ENCODE measurements at regions not wholly inside any gene's neighbourhood (a gene's known extent, or its start where the extent isn't known, plus 50 kb on each side); places are given as distances from the start of the nearest gene placed in this dataset.

DNA sequence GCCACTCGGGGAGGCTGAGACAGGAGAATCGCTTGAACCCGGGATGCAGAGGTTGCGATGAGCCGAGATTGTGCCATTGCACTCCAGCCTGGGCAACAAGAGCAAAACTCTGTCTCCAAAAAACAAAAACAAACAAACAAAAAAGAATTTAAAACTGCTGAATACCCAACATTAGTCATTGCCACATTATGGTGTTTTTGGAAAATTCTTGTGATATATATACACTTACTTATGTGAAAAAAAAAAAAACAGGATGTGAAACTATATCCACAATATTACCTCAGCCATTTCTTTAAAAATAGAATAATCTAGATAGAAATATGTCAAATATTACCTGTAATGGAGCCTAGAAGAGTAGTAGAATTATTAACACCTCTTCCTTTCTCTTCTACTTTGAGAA, 288.3 kb upstream of the FN1 start:
- no peak for TF ChIP-seq FOXA2 (IDR thresholded peaks at IDR 0.05)
- TF ChIP-seq, protein P1, sequence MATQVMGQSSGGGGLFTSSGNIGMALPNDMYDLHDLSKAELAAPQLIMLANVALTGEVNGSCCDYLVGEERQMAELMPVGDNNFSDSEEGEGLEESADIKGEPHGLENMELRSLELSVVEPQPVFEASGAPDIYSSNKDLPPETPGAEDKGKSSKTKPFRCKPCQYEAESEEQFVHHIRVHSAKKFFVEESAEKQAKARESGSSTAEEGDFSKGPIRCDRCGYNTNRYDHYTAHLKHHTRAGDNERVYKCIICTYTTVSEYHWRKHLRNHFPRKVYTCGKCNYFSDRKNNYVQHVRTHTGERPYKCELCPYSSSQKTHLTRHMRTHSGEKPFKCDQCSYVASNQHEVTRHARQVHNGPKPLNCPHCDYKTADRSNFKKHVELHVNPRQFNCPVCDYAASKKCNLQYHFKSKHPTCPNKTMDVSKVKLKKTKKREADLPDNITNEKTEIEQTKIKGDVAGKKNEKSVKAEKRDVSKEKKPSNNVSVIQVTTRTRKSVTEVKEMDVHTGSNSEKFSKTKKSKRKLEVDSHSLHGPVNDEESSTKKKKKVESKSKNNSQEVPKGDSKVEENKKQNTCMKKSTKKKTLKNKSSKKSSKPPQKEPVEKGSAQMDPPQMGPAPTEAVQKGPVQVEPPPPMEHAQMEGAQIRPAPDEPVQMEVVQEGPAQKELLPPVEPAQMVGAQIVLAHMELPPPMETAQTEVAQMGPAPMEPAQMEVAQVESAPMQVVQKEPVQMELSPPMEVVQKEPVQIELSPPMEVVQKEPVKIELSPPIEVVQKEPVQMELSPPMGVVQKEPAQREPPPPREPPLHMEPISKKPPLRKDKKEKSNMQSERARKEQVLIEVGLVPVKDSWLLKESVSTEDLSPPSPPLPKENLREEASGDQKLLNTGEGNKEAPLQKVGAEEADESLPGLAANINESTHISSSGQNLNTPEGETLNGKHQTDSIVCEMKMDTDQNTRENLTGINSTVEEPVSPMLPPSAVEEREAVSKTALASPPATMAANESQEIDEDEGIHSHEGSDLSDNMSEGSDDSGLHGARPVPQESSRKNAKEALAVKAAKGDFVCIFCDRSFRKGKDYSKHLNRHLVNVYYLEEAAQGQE (IDR thresholded peaks at IDR 0.05), result no peak
- TF ChIP-seq HNF4A (conservative IDR thresholded peaks at IDR 0.05), result no peak
- TF ChIP-seq, protein P2, sequence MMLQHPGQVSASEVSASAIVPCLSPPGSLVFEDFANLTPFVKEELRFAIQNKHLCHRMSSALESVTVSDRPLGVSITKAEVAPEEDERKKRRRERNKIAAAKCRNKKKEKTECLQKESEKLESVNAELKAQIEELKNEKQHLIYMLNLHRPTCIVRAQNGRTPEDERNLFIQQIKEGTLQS (IDR thresholded peaks at IDR 0.05), result no peak
- TF ChIP-seq SP1 (IDR thresholded peaks at IDR 0.05), result no peak
- TF ChIP-seq NR2F2 (IDR thresholded peaks at IDR 0.05), result no peak
- no peak for TF ChIP-seq YY1 (IDR thresholded peaks at IDR 0.05)
- TF ChIP-seq, protein P3, sequence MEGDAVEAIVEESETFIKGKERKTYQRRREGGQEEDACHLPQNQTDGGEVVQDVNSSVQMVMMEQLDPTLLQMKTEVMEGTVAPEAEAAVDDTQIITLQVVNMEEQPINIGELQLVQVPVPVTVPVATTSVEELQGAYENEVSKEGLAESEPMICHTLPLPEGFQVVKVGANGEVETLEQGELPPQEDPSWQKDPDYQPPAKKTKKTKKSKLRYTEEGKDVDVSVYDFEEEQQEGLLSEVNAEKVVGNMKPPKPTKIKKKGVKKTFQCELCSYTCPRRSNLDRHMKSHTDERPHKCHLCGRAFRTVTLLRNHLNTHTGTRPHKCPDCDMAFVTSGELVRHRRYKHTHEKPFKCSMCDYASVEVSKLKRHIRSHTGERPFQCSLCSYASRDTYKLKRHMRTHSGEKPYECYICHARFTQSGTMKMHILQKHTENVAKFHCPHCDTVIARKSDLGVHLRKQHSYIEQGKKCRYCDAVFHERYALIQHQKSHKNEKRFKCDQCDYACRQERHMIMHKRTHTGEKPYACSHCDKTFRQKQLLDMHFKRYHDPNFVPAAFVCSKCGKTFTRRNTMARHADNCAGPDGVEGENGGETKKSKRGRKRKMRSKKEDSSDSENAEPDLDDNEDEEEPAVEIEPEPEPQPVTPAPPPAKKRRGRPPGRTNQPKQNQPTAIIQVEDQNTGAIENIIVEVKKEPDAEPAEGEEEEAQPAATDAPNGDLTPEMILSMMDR (IDR thresholded peaks at IDR 0.05; ENCODE audit: low read depth, low read length, missing input control), result no peak
- no peak for TF ChIP-seq GABPA (IDR thresholded peaks at IDR 0.05 in 1 of 2, conservative IDR thresholded peaks at IDR 0.05 in 1 of 2)
- no peak for TF ChIP-seq RXRA (IDR thresholded peaks at IDR 0.05)
- no peak for TF ChIP-seq JUND (IDR thresholded peaks at IDR 0.05)
- no peak for TF ChIP-seq RAD21 (IDR thresholded peaks at IDR 0.05)
- TF ChIP-seq, protein P4, sequence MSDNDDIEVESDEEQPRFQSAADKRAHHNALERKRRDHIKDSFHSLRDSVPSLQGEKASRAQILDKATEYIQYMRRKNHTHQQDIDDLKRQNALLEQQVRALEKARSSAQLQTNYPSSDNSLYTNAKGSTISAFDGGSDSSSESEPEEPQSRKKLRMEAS (IDR thresholded peaks at IDR 0.05), result no peak
- no peak for TF ChIP-seq FOXA1 (IDR thresholded peaks at IDR 0.05)
- Histone ChIP-seq H3K4me3 (ENCODE audit: low read depth in 1 of 3, low read length in 3 of 3) (no peak overlapping the region), H3K27ac (ENCODE audit: low read depth in 1 of 2, low read length in 2 of 2) (no peak overlapping the region), H3K4me1 (ENCODE audit: control insufficient read depth in 4 of 4, insufficient read depth in 4 of 4, low read length in 3 of 4) (peaks cover 0 to 4% (median 3%) of the 10 kb centered on the region in 4 donors), H3K27me3 (ENCODE audit: control insufficient read depth in 4 of 4, insufficient read depth in 4 of 4, low read length in 3 of 4) (no peaks in the 10 kb centered on the region), H3K9me3 (ENCODE audit: control insufficient read depth in 4 of 4, low read length in 3 of 4) (no peaks in the 10 kb centered on the region), H3K36me3 (ENCODE audit: control insufficient read depth in 4 of 4, insufficient read depth in 3 of 4, low read depth in 1 of 4, low read length in 3 of 4) (no peaks in the 10 kb centered on the region), H3K9ac (ENCODE audit: low read depth in 1 of 2, low read length in 2 of 2) (no peak overlapping the region)
- no peak for DNase-seq (ENCODE audit: low spot score)
- 99% methylated on average over 5 of the region's 5 CpGs for WGBS

DNA sequence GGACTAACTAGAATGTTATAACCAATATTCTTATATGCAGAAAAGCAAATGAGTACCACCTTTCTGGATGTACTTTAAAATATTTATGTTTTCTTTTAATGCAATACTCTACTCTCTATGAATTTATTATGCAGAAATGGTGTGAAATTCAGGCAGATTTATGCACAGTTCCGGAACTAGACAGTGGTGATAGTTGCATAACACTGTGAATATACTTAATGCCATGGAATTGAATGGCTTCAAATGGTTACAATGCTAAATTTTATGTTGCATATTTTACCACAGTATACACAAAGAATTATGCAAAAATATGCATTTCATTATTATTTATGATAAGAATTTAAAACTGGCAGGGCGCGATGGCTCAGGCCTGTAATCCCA, 287.8 kb upstream of the FN1 start:
- H3K9ac ChIP-seq (ENCODE audit: low read depth in 1 of 2, low read length in 2 of 2), result no peak overlapping the region
- no peaks in the 10 kb centered on the region for H3K36me3 ChIP-seq (ENCODE audit: control insufficient read depth in 4 of 4, insufficient read depth in 3 of 4, low read depth in 1 of 4, low read length in 3 of 4)
- H3K27ac ChIP-seq (ENCODE audit: low read depth in 1 of 2, low read length in 2 of 2), result no peak overlapping the region
- H3K9me3 ChIP-seq (ENCODE audit: control insufficient read depth in 4 of 4, low read length in 3 of 4), result no peaks in the 10 kb centered on the region
- 97% methylated on average over 3 of the region's 3 CpGs for WGBS
- H3K4me1 ChIP-seq (ENCODE audit: control insufficient read depth in 4 of 4, insufficient read depth in 4 of 4, low read length in 3 of 4), result peaks cover 0 to 4% (median 3%) of the 10 kb centered on the region in 4 donors
- H3K27me3 ChIP-seq (ENCODE audit: control insufficient read depth in 4 of 4, insufficient read depth in 4 of 4, low read length in 3 of 4), result no peaks in the 10 kb centered on the region
- DNase-seq (ENCODE audit: low spot score), result no peak
- no peak overlapping the region for H3K4me3 ChIP-seq (ENCODE audit: low read depth in 1 of 3, low read length in 3 of 3)
- TF ChIP-seq, protein P2 (IDR thresholded peaks at IDR 0.05), result no peak
- TF ChIP-seq, protein P4 (IDR thresholded peaks at IDR 0.05), result no peak
- TF ChIP-seq, protein P3 (IDR thresholded peaks at IDR 0.05; ENCODE audit: low read depth, low read length, missing input control), result no peak
- TF ChIP-seq SP1 (IDR thresholded peaks at IDR 0.05) (no peak), JUND (IDR thresholded peaks at IDR 0.05) (no peak), NR2F2 (IDR thresholded peaks at IDR 0.05) (no peak), RAD21 (IDR thresholded peaks at IDR 0.05) (no peak), EGR1 (IDR thresholded peaks at IDR 0.05; ENCODE audit: low read depth in 2 of 2) (no peak), HNF4A (conservative IDR thresholded peaks at IDR 0.05) (no peak), YY1 (IDR thresholded peaks at IDR 0.05) (no peak)
- TF ChIP-seq, protein P1 (IDR thresholded peaks at IDR 0.05), result no peak
- TF ChIP-seq, protein P5, sequence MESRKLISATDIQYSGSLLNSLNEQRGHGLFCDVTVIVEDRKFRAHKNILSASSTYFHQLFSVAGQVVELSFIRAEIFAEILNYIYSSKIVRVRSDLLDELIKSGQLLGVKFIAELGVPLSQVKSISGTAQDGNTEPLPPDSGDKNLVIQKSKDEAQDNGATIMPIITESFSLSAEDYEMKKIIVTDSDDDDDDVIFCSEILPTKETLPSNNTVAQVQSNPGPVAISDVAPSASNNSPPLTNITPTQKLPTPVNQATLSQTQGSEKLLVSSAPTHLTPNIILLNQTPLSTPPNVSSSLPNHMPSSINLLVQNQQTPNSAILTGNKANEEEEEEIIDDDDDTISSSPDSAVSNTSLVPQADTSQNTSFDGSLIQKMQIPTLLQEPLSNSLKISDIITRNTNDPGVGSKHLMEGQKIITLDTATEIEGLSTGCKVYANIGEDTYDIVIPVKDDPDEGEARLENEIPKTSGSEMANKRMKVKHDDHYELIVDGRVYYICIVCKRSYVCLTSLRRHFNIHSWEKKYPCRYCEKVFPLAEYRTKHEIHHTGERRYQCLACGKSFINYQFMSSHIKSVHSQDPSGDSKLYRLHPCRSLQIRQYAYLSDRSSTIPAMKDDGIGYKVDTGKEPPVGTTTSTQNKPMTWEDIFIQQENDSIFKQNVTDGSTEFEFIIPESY (IDR thresholded peaks at IDR 0.05), result no peak

Data from liver (tissue), 8 donors.